Activated T-helper 1 cell treated with Interleukin-2 at 50 U/mL for 16 hours (primary cell): ENCODE measurements at regions not wholly inside any gene's neighbourhood (a gene's known extent, or its start where the extent isn't known, plus 50 kb on each side); places are given as distances from the start of the nearest gene placed in this dataset.
"Not testable (repeated sequence)": the region's sequence is repeated elsewhere in the genome, so short reads cannot be mapped to it uniquely, and the experiment has no call there.

Source experiments
- DNase-seq: peaks from one replicate; pipeline ENCODE4 v3.0.0-alpha.2; 2020; ENCODE audit warnings: low read depth

DNA sequence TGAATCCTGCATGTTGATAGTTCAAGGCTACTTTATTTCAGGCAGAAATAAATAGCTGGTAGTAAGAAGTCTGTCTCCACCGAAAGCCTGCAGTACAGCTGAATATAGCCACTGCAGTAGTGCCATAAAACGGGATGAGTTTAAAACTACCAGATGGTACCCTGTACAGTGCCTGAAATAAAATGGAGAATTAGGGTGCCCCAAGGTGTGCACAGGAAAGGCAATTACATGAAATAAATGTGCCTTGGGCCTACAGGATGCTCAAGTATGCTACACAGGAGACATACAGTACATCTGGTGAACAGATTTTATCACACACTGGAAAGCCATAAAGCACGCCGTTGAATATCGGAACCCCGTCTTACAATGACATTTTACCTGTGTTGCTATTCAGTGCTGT lies 447.7 kb upstream of the HNRNPA3 start:
- DNase-seq, result no peak

DNA sequence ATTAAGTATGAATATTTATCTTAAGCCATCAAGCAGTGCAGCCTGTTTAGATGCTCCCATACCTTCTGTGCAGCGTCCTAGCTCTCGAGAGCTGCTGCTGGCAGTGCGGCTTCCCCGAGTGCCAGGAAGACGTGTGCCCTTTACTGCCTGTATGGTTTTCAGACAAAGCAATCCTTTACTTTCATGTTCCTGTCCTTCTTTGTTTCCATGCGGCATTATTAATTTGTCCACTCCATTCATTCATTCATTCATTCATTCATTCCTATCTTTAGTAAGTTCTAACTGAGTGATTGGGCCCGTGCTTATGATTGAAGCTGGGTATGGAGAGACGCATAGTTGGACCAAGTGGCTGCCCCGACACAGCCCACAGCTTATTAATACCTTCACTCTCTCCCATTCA lies 446.6 kb upstream of the HNRNPA3 start:
- no peak for DNase-seq

DNA sequence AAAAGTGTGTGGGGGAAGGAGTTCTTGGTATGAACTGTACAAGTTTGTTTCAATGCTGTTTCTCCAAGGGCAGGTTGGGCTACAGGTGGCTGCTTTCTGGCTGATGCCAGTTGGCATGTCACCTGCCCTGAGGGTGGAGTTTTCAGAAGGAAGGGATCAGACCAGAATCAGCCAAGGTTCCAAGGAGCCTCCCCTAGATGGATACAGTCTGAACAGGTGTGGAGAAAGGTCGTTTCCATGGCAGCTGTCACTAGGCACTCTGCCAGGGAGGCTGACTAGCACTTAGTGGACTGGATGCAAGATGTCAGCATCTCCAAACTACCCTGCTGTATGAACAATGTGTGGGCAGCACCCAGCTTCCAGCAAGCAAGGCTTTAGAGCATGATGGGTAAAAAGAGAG lies 444.4 kb upstream of the HNRNPA3 start:
- no peak for DNase-seq

DNA sequence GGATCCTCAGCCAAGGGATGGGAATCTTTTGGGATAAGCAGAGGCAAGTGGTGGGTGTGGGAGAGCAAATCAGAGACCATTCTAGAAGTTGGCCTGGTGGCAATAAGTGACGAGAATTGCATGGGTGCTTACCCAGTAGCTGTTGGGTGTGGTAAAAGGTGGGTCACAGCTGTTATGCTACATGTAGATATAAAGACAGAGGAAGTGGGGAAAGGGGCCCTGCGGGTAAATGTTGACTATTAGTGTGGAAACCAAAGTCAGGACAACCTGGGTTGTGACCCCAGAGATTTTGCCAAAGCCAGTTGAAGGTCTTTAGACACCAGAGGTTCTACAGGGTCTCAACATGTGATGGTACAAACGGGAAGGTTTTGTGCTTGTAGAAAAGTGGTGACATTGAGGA lies 443.6 kb upstream of the HNRNPA3 start:
- DNase-seq, result no peak

DNA sequence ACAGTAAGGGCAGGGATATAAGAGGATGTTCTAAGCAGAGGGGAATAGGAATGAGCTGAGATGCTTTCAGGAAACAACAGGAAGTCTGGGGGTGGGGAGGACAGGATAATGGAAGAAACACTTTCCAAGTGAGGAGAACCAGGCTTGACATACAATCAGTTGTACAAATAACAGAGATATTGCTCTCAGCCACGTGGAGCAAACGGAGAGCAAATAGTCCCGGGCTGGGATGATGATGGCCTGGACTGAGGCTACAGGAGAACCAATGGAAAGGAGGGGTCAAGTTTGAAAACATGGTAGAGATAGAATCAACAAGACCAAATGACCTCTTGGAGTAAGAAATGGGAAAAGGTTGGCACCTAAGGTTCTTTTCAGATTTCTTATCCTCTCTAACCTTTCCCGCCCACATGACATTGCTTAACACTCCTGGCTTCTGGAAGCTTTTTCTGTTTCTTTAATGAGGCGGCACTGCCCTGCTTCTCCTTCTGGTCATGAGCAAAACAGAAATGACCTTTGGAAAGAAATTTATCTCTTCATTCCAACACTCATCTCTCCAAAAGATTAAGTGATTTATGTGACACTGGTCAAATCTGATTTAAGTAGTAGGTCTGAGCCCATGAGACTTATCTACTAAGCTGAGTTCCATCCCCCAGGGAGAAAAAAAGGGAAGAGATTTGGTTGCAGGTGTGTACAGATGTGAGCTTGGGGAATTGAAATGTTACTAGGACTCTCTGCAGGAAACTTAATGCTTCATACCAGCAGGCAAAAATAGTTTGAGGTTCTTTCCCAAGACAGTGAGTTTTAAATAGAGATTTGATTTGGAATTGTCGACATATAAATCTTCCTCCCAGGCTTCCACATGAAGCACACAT lies 442.9 kb upstream of the HNRNPA3 start:
- DNase-seq, result no peak

DNA sequence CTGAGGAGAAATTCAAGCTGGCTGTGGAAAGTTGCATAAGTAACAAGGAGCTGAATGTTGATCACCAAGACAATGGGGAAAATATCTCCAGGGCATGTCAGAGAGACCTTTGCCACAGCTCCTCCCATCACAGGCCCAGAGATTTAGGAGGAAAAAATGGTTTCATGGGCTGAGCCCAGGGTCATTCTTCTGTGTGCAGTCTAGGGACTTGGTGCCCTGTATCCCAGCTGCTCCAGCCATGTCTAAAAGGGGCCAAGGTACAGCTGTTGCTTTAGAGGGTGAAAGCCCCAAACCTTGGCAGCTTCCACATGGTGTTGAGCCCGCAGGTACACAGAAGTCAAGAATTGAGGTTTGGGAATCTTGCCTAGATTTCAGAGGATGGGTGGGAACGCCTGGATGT lies 439.8 kb upstream of the HNRNPA3 start:
- no peak for DNase-seq

DNA sequence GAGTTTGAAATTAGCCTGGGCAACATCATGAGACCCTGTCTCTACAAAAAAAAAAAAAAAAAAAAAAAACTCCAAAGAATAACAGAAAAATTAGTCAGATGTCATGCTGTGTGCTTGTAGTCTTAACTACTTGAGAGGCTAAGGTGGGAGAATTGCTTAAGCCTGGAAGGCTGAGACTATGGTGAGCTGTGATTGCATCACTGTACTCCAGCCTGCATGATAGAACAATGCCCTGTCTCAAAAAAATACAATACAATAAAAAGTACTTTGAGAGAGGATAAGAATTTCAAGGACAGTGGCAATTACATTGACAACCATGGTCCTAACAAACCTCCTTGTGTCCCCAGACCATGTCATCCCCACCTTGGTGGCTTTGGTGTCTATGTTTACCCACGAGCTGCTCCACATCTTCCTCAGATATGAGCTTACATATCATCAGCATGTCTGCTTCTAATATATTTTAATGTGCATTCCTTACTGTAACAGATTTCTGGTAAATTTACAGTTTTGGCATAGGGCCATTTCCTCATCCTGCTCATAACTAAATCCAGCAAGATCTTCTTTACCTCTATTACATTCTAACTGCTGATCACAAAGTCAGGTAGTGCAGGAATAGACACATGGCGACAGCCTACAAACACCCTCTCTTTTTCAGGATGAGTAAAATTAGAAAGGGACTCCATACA lies 437.7 kb upstream of the HNRNPA3 start:
- DNase-seq, result no peak

DNA sequence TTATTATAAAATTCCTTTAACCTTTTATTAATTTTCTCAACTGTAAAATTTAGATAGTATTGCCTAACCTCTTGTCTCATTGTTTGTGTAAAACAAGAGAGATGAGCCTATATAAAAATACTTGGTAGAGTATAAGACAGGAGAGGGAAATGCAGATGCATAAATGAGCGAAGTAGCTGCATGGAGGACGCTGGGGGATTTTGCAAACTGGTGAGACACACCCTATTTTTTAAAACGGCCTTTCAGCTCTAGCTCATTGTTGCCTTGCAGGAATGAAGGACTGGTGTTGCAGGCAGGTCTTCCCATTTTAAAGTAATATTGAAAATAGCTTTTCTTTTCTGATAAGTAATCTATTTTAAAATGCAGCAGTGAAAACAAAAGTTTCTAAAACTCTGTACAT lies 435.3 kb upstream of the HNRNPA3 start:
- DNase-seq, result no peak

DNA sequence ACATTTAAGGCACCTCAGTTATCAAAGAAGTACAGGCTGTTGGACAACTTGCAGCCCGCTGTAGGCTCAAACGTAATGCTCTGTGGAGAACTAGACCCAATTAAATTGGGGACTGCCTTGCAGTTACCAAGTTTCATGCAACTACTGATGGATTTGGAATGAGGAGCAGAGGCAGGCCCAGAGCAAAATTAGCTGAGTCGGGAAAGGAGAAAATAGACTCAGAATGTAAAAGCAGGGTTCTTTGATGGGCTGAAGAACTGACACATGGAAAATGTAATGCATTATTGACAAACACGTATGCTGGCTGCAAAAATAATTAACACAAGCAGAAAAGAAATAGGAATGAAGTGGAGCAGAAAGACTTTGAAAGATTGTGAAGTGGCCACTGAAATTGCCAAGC lies 432.7 kb upstream of the HNRNPA3 start:
- no peak for DNase-seq

DNA sequence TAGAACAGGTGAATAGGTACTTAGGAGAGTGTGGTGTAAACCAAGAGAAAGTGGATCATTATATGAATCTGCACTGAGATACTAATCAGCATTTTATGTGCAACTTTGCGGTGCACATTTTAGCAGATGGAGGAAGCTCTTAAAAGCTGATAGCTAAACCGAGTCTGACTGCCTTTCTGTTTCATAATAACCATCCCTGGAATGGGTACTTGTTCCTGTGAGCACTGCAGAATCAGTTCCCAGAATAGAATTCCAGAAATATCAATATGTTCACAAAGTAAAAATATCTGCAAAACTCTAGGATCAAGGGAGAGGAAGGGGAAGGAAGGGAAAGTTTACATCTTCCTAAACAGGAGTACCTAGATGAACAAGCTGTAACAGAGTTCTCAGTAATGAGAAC lies 432.2 kb upstream of the HNRNPA3 start:
- DNase-seq, result no peak

DNA sequence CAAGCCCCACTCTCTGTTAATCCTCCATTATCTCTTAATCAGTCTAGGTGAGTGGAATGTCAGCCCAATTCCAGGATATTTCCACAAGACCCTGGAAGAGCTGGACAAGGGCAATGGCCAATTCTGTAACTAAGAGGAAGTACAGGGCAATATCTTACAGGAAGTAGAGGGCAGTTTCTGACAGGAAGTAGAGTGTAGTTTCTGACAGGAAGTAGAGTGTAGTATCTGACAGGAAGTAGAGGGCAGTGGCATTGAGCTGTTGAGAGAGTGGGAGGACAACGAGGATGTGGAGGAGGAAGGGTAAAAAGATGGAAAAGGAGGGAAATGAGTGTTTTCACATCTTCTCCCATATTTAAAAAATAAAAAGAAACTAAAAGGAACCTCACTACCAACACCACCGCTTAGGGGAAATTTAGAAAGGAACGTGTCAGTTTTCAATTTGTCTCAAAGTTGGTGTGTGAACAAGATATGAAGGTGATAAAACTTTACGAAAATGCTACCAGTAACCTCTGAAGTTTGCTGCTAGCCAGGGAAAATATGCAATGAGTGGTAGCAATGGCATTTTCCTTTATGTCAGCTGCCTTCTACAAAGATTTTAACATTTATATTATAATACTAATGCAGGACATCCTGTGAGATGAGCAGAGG lies 430.9 kb upstream of the HNRNPA3 start:
- DNase-seq, result no peak

DNA sequence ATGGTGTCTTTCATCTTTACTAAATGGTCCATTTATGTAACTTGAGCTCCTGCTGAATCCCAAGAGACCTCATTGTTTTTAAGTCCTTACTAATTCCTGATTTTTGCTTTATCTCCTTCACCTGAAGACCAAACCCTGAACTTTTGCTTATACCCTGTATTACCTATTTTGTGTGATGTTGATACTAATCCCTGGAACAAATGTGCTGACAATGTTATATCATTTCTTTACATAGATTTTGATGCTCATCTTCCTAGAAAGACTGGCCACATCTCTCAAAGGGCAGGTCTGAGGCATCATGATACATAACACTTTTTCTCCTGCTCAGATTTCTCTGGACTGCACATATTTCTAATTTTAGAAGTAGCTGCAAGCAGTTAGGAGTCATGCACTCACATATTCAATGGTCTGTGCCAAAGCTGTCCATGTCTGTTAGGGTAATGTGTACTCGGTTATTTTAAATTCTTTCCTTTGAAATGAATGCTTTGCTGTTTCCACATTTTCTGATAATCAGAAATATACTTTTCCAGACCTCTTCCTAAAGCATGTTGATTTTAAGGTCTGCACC lies 427.9 kb upstream of the HNRNPA3 start:
- no peak for DNase-seq

DNA sequence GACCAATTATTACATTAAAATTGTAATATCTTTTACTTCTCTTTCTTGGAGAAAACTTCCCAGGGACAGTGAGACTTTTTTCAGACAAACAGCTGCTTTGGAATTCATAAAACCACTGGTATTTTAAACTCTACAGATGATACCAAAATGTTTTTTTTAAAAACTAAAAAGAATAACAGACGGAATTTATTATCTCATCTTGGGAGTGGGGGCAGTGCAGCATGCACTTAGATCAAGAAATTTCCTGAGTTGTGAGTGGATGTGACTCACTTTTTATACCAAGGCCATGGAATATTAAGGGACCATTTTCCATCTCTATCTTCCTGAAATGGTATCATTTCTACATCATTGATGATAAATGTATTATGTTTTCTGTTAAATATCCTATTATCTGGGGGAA lies 422.8 kb upstream of the HNRNPA3 start:
- DNase-seq, result no peak

DNA sequence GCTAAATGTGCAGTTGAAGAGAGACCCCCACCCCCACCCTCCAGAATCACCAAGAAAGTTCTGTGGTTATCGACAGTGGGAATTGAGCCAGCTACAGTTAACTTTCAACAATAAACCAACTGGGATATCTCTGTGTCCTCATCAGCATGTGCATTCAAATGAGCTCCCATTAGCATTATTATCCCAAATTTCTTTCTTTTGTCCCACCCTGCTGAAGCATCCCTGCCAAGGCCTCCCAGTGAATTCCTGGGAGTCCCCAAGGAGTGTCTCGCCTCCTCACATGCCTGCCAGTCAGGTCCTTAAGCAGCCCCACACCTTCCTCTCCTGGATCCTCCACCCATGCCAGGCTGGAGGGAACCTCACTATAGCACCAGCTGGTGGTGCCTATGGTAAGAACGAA lies 422.1 kb upstream of the HNRNPA3 start:
- no peak for DNase-seq

DNA sequence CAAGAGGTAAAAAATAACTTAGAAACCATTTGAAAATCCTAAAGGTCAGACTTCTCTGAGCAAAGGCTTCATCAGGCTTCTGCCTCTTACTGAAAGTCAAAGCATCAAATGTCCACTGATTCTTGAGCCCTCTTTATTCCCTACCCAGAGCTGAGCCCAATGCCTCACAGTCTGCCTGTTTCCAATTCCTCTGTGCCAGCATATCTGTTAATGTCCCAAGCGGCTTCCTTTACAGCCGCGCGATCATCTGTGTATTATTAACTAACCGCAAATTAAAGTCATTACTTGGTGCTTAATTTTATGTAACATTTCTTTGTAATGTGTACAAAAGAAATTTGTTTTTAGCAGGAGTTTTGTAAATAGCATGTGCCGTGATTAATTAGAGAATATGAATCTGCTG lies 418.8 kb upstream of the HNRNPA3 start:
- DNase-seq, result no peak

DNA sequence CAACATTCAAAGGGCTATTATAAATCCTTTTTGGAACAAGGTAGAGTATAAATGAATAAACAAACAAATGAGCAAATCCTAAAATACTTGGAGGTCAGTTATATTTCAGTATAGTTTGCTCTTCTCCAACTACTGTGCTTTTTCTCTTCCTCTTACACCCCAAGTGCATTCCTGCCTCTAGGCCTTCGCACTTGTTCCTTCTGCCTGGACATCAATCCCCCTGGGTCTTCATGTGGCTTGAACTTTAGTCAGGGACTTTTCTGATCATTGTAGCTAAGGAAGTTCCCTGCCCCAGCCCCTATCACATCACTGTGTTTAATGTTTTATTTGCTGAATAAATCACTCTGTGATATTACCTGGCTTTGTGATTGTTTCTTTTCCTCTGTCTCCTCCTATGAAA lies 418.2 kb upstream of the HNRNPA3 start:
- no peak for DNase-seq

DNA sequence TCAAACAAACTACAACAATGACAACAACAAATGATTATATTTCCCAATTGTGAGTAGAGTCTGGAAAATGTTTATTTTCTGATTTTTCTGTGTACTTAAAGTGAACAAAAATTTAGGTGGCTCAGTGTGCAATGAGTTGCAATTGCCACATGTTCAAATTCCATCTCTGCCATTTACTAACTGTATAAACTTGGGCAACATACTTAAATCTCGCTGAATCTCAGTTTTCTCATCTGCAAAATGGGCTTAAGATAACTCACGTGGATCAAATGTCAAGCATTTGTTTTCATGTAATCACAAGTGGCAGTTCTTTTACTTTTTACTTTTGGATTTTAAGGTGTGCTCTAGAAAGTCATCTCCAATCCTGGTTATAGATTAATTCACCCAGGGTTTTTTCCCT lies 416.8 kb upstream of the HNRNPA3 start:
- DNase-seq, result no peak

DNA sequence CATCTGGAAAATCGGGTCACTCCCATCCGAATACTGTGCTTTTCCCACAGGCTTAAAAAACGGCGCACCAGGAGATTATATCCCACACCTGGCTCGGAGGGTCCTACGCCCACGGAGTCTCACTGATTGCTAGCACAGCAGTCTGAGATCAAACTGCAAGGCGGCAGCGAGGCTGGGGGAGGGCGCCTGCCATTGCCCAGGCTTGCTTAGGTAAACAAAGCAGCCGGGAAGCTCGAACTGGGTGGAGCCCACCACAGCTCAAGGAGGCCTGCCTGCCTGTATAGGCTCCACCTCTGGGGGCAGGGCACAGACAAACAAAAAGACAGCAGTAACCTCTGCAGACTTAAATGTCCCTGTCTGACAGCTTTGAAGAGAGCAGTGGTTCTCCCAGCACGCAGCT lies 415.9 kb upstream of the HNRNPA3 start:
- not testable (repeated sequence) for DNase-seq

DNA sequence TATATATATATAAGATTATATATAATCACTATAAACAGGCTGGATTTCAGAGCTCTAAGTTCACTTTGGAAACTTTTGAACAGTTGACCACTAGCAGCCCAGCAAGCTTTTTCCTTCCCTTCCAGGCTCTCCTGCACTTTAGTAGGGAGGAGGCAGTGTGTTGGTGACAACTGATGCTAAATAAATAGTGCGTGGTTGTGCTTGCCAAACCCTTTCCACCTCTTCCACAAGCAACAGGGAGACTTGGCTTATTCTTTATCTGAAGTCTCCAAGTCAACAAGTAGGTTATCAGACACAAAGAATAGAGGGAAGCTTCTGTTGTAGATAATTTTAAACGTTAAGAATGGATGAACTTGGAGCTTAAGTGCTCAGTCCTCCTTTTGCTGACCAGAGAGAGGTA lies 408.2 kb upstream of the HNRNPA3 start:
- DNase-seq, result no peak

DNA sequence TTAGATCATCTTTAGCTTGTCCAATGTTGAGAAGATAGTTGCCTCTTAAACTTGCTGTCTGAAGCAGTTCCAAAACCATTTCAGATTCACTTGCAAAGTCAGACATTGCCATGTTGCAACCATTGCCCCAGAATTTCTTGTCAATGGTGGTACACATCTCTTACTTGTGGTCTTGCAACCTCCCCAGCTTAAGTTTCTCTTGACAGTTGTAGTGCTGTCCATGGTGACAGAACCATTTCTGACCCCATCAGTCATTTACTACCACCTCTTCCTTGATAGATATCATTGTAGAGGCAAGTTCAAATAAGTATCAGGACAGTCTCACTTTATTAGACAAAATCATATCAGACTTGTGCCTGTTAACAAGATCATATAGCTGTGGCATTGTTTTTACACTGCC lies 407.2 kb upstream of the HNRNPA3 start:
- no peak for DNase-seq

DNA sequence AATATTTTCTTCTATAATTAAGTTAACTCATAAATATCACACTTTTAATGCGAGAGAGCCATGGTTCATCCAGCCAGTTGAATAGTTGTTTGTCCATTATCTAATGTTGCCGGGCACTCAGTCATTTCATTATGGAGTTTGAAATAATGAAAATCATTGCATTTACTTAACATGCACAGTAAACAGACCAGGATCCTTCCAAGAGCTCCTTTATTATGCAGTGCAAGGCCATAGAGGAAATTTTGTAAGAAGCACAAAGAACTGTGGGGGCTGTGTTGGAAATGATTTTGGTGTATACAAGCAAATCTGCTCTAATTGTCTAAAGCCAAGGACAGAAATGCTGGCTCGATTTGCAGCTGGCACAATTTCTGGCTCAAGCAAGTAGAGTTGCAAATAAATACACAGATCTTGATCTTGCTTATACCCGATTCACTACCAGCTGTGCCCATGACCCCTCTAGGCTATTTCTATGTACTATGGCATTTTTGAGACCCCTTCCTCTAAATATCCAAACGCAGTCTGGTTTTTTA lies 400.3 kb upstream of the HNRNPA3 start:
- no peak for DNase-seq

DNA sequence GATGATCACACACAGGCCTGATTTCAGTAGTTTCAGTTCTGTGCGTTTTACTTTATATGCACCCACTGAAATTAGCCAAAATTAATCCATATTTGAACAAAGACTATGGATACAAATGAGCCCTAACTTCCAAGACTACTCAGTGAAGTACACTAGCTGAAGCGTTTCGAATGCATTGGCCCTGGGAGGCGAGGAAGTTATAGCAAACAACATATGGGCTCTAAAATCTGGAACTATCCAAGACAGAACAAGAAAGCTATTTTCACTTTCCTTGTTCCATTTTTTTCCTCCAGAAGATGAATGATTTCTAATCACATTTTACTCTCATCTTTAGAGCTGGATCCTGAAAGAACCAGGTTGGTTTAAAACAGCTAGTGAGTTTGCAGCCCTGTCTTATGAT lies 399.4 kb upstream of the HNRNPA3 start:
- DNase-seq, result no peak

DNA sequence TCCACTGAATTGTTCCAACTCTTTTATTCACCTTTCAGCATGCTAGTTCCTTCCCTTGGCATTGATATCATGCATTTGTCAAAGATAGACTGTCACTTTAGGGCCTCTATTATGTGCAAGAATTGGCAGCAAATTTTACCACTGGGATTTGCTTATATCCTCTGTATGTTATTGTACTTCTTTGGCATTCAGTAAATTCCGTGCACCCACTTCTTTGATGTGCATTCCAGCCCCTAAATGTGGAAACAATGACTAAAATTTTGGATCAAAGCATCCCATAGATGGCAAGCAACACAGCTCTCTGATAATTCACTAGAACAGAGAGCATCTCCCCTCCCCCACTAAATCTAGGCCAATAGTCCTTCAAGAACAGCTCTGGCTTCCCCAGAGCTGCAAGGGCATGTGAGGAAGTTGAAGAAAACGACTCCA lies 399.0 kb upstream of the HNRNPA3 start:
- DNase-seq, result no peak
